HepG2 (cell line): ENCODE measurements at regions not wholly inside any gene's neighbourhood (a gene's known extent, or its start where the extent isn't known, plus 50 kb on each side); places are given as distances from the start of the nearest gene placed in this dataset.

ENCODE experiments used
- ATAC-seq: fragments of 200-7000 bp; cut with Tn5 transposase; 3 replicates; pipeline ENCODE4 v1.9.1; 2020; ENCODE audit warnings: mild to moderate bottlenecking, moderate library complexity
- BruUV-seq: library from RNA; stranded (reverse); fragments of 400-500 nt; replicated peaks from 2 replicates; lab custom pipeline; 2021; lab: Mats Ljungman, UMichigan
- CTCF ChIA-PET: fragments of 300-600 bp; formaldehyde crosslinking; extraction: SDS; loops from one replicate; lab custom pipeline; 2021; ENCODE audit warnings: low total read pairs, inconsistent platforms, low intra/inter-chr PET ratio; lab: Yijun Ruan, JAX
- POLR2A ChIA-PET: fragments of 350-600 bp; sonication (Branson Sonifier 250); formaldehyde crosslinking; loops from one replicate; lab custom pipeline; 2020; ENCODE audit warnings: antibody characterized with exemption, inconsistent platforms; lab: Yijun Ruan, JAX
- DNase-seq: peaks from one replicate; pipeline ENCODE4 v3.0.0-alpha.2; 2015; ENCODE audit warnings: low spot score
- FAIRE-seq: peaks from 3 replicates; lab custom pipeline; 2011; peaks lifted over from hg19 to GRCh38; lab: Jason Lieb, UNC
- H2AFZ ChIP-seq: one replicate; pipeline ENCODE4 v1.6.1; 2011; ENCODE audit warnings: low read length, inconsistent platforms
- H3K27ac ChIP-seq: fragments of 300-600 bp; 3 replicates; pipeline ENCODE4 v1.8.0; 2011; ENCODE audit warnings: mixed run types, mild to moderate bottlenecking, mixed read lengths, low read length, inconsistent platforms; ENCODE audit not compliant: insufficient read depth; ENCODE audit errors: extremely low read length
- H3K27me3 ChIP-seq, 2 experiments: fragments of 200-600 bp in 1 of 2; 2 replicates in 1 of 2; 3 replicates in 1 of 2; pipeline versions ENCODE4 v1.6.0 to v1.8.0; 2011; ENCODE audit warnings: low read length in 2 of 2, mild to moderate bottlenecking in 2 of 2, moderate library complexity in 2 of 2, inconsistent platforms in 1 of 2; ENCODE audit not compliant: insufficient read depth in 2 of 2, control insufficient read depth in 1 of 2
- H3K36me3 ChIP-seq, 2 experiments: fragments of 200-600 bp in 1 of 2; replicated peaks in 1 of 2; 2 replicates in 1 of 2; 3 replicates in 1 of 2; pipeline versions ENCODE4 v1.5.1 to v1.8.0; 2011; ENCODE audit warnings: low read length in 2 of 2, inconsistent platforms in 1 of 2; ENCODE audit not compliant: insufficient read depth in 2 of 2, control insufficient read depth in 1 of 2
- H3K4me1 ChIP-seq: 2 replicates; pipeline ENCODE4 v1.5.1; 2012; ENCODE audit warnings: low read length, inconsistent platforms; ENCODE audit not compliant: insufficient read depth
- H3K4me2 ChIP-seq: 2 replicates; pipeline ENCODE4 v1.6.0; 2011; ENCODE audit warnings: low read depth, low read length, inconsistent platforms
- H3K4me3 ChIP-seq, 3 experiments: fragments of 200-600 bp in 1 of 3; sonication (generic), shearing (Covaris generic) in 1 of 3; replicated peaks in 1 of 3; 2 replicates each; pipeline ENCODE4 v1.5.1; 2011 to 2016; ENCODE audit warnings: low read length in 3 of 3, inconsistent platforms in 2 of 3, low read depth in 2 of 3, mild to moderate bottlenecking in 2 of 3, control low read depth in 1 of 3, mixed read lengths in 1 of 3; ENCODE audit not compliant: insufficient read depth in 1 of 3
- H3K79me2 ChIP-seq: one replicate; pipeline ENCODE4 v1.6.1; 2011; ENCODE audit warnings: low read length, inconsistent platforms; ENCODE audit not compliant: insufficient read depth
- H3K9ac ChIP-seq: 2 replicates; pipeline ENCODE4 v1.6.0; 2011; ENCODE audit warnings: mild to moderate bottlenecking, low read depth, low read length, inconsistent platforms; ENCODE audit not compliant: insufficient read depth
- H3K9me3 ChIP-seq: 2 replicates; pipeline ENCODE4 v1.5.1; 2012; ENCODE audit warnings: mild to moderate bottlenecking, low read length
- H4K20me1 ChIP-seq: 2 replicates; pipeline ENCODE4 v1.6.0; 2011; ENCODE audit warnings: inconsistent platforms, mild to moderate bottlenecking, low read length, moderate library complexity; ENCODE audit not compliant: insufficient read depth
- MATR3 ChIP-seq: sonication (generic); formaldehyde crosslinking; IDR thresholded peaks from 2 replicates; pipeline ENCODE4 v1.4.0; 2020; ENCODE audit warnings: missing genetic modification reagents
- RORA ChIP-seq: sonication (generic); formaldehyde crosslinking; IDR thresholded peaks from 2 replicates; pipeline ENCODE4 v1.5.0; 2020; ENCODE audit warnings: mild to moderate bottlenecking, missing genetic modification reagents, moderate library complexity
- ZBTB21 ChIP-seq: sonication (generic); formaldehyde crosslinking; IDR thresholded peaks from 2 replicates; pipeline ENCODE4 v1.4.0; 2020; ENCODE audit warnings: missing genetic modification reagents
- ZC3H13 ChIP-seq: sonication (generic); formaldehyde crosslinking; IDR thresholded peaks from 2 replicates; pipeline ENCODE4 v1.8.1; 2023; ENCODE audit warnings: mild to moderate bottlenecking, missing genetic modification reagents, moderate library complexity
- ZFP36 ChIP-seq: fragments of 150-350 bp; IDR thresholded peaks from 2 replicates; pipeline ENCODE4 v1.6.1; 2018; ENCODE audit warnings: borderline replicate concordance, low read length, low read depth; ENCODE audit not compliant: partially characterized antibody
- ZFP37 ChIP-seq: sonication (generic); formaldehyde crosslinking; IDR thresholded peaks from 2 replicates; pipeline ENCODE4 v1.4.0; 2020; ENCODE audit warnings: missing genetic modification reagents, borderline replicate concordance
- ZNF773 ChIP-seq: sonication (generic); formaldehyde crosslinking; IDR thresholded peaks from 2 replicates; pipeline ENCODE4 v1.4.0; 2020; ENCODE audit warnings: missing genetic modification reagents, borderline replicate concordance
- ZSCAN20 ChIP-seq: sonication (generic); formaldehyde crosslinking; IDR thresholded peaks from 2 replicates; pipeline ENCODE4 v1.4.0; 2020; ENCODE audit warnings: missing genetic modification reagents, mild to moderate bottlenecking, borderline replicate concordance
- WGBS: methylation state at CpG from one replicate; pipeline ENCODE4 v1.1.6; 2017; ENCODE audit warnings: low lambda C conversion rate; 5-methylcytosine and 5-hydroxymethylcytosine counted together
- in situ Hi-C: cut with HindIII; loops from 2 replicates; pipeline ENCODE4 v1.10.0; 2017; ENCODE audit warnings: low pct_unique_long_range_greater_than_20kb; ENCODE audit not compliant: extremely low pct_ligation_motif_present
- intact Hi-C: fragments of 100-400 bp; cut with micrococcal nuclease; formaldehyde crosslinking; loops from one replicate; pipeline ENCODE4 v1.10.0; 2022; ENCODE audit not compliant: unreplicated experiment
- TF ChIP-seq, protein P1 (sequence below): sonication (generic); formaldehyde crosslinking; IDR thresholded peaks from 2 replicates; pipeline ENCODE4 v1.8.0; 2022; ENCODE audit warnings: missing genetic modification reagents, mild to moderate bottlenecking, inconsistent platforms, borderline replicate concordance
- TF ChIP-seq, protein P2 (sequence below): sonication (generic); formaldehyde crosslinking; IDR thresholded peaks from 2 replicates; pipeline ENCODE4 v1.4.0; 2020; ENCODE audit warnings: missing genetic modification reagents, borderline replicate concordance
- TF ChIP-seq, protein P3 (sequence below): conservative IDR thresholded peaks from 2 replicates; pipeline ENCODE4 v1.6.1; 2018; ENCODE audit warnings: missing genetic modification reagents
- TF ChIP-seq, protein P4 (sequence below): sonication (generic); formaldehyde crosslinking; IDR thresholded peaks from 2 replicates; pipeline ENCODE4 v1.5.1; 2020; ENCODE audit warnings: mild to moderate bottlenecking, missing genetic modification reagents, moderate library complexity

DNA sequence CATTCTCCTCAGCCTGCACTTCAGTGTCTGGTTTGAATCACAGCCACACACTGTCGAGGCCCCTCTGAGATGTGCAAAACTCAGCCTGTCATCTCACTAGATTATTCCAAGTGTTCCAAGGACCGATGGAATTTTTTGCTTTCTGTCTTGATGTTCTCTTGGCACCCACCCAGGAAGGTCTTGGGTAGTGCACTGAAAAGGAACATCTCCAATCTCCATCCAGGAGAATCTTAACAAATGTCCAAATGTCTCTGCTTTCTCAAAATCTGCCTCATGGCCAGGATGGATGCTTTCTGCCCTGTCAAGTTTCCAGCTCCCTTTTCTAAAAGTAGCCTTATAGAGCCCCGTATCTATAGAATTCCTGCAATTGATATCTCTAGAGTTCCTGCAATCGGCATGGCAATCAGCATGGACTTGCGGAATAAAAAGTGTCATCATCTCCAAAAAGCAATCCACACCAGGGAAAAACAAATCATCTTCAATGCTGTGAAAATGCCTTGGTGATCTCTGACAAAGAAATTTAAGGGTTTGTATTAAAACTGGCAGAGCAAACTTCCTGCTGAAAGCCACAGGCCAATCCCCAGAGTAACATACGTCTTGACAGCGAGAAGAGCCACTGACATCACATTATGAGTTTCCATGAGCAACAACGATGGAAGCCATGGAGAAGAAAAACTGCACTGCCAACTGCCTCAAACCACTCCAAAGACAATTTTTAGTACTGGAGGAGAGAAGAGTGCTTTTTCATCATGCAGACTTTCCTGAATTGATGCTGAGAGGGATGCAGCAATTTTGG lies 215.3 kb upstream of the FAM9B start:
- no peaks in the 10 kb centered on the region for H3K9me3 ChIP-seq
- no peak overlapping the region for H3K4me3 ChIP-seq
- no peaks in the 10 kb centered on the region for H3K4me1 ChIP-seq
- no peaks in the 10 kb centered on the region for H3K27me3 ChIP-seq
- BruUV-seq = no TSS peak
- no peak overlapping the region for H3K4me2 ChIP-seq
- no peak overlapping the region for H3K9ac ChIP-seq
- H2AFZ ChIP-seq = no peak overlapping the region
- in situ Hi-C loops (no loop called here), intact Hi-C loops (no loop called here)
- no peak overlapping the region for H3K27ac ChIP-seq
- H3K79me2 ChIP-seq = no peaks in the 10 kb centered on the region
- WGBS = 25% methylated on average over 6 of the region's 8 CpGs
- ATAC-seq (no peak), FAIRE-seq (no peak), DNase-seq (no peak)
- H4K20me1 ChIP-seq = no peaks in the 10 kb centered on the region
- no peaks in the 10 kb centered on the region for H3K36me3 ChIP-seq
- ChIA-PET POLR2A (no interaction called here), CTCF (no interaction called here)
- TF ChIP-seq ZC3H13 (CRISPR knock-in tag) = no peak
- TF ChIP-seq, protein P1, sequence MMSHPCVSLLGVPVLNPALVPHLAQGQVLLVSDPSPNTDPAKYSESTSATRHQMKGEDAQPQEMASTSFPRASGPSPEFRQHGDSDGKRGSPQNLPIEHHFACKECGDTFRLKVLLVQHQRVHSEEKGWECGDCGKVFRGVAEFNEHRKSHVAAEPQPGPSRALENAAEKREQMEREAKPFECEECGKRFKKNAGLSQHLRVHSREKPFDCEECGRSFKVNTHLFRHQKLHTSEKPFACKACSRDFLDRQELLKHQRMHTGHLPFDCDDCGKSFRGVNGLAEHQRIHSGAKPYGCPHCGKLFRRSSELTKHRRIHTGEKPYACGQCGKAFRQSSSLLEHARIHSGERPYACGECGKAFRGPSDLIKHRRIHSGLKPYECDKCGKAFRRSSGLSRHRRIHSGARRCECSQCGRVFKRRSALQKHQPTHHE (CRISPR knock-in tag) = no peak
- TF ChIP-seq ZBTB21 = no peak
- TF ChIP-seq ZNF773 (CRISPR knock-in tag) = no peak
- TF ChIP-seq, protein P2, sequence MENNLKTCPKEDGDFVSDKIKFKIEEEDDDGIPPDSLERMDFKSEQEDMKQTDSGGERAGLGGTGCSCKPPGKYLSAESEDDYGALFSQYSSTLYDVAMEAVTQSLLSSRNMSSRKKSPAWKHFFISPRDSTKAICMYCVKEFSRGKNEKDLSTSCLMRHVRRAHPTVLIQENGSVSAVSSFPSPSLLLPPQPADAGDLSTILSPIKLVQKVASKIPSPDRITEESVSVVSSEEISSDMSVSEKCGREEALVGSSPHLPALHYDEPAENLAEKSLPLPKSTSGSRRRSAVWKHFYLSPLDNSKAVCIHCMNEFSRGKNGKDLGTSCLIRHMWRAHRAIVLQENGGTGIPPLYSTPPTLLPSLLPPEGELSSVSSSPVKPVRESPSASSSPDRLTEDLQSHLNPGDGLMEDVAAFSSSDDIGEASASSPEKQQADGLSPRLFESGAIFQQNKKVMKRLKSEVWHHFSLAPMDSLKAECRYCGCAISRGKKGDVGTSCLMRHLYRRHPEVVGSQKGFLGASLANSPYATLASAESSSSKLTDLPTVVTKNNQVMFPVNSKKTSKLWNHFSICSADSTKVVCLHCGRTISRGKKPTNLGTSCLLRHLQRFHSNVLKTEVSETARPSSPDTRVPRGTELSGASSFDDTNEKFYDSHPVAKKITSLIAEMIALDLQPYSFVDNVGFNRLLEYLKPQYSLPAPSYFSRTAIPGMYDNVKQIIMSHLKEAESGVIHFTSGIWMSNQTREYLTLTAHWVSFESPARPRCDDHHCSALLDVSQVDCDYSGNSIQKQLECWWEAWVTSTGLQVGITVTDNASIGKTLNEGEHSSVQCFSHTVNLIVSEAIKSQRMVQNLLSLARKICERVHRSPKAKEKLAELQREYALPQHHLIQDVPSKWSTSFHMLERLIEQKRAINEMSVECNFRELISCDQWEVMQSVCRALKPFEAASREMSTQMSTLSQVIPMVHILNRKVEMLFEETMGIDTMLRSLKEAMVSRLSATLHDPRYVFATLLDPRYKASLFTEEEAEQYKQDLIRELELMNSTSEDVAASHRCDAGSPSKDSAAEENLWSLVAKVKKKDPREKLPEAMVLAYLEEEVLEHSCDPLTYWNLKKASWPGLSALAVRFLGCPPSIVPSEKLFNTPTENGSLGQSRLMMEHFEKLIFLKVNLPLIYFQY (CRISPR knock-in tag) = no peak
- TF ChIP-seq, protein P3, sequence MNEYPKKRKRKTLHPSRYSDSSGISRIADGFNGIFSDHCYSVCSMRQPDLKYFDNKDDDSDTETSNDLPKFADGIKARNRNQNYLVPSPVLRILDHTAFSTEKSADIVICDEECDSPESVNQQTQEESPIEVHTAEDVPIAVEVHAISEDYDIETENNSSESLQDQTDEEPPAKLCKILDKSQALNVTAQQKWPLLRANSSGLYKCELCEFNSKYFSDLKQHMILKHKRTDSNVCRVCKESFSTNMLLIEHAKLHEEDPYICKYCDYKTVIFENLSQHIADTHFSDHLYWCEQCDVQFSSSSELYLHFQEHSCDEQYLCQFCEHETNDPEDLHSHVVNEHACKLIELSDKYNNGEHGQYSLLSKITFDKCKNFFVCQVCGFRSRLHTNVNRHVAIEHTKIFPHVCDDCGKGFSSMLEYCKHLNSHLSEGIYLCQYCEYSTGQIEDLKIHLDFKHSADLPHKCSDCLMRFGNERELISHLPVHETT = no peak
- TF ChIP-seq ZFP37 (CRISPR knock-in tag) = no peak
- no peak for TF ChIP-seq ZSCAN20 (CRISPR knock-in tag)
- no peak for TF ChIP-seq MATR3 (CRISPR knock-in tag)
- TF ChIP-seq ZFP36 = no peak
- TF ChIP-seq, protein P4, sequence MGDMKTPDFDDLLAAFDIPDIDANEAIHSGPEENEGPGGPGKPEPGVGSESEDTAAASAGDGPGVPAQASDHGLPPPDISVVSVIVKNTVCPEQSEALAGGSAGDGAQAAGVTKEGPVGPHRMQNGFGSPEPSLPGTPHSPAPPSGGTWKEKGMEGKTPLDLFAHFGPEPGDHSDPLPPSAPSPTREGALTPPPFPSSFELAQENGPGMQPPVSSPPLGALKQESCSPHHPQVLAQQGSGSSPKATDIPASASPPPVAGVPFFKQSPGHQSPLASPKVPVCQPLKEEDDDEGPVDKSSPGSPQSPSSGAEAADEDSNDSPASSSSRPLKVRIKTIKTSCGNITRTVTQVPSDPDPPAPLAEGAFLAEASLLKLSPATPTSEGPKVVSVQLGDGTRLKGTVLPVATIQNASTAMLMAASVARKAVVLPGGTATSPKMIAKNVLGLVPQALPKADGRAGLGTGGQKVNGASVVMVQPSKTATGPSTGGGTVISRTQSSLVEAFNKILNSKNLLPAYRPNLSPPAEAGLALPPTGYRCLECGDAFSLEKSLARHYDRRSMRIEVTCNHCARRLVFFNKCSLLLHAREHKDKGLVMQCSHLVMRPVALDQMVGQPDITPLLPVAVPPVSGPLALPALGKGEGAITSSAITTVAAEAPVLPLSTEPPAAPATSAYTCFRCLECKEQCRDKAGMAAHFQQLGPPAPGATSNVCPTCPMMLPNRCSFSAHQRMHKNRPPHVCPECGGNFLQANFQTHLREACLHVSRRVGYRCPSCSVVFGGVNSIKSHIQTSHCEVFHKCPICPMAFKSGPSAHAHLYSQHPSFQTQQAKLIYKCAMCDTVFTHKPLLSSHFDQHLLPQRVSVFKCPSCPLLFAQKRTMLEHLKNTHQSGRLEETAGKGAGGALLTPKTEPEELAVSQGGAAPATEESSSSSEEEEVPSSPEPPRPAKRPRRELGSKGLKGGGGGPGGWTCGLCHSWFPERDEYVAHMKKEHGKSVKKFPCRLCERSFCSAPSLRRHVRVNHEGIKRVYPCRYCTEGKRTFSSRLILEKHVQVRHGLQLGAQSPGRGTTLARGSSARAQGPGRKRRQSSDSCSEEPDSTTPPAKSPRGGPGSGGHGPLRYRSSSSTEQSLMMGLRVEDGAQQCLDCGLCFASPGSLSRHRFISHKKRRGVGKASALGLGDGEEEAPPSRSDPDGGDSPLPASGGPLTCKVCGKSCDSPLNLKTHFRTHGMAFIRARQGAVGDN (CRISPR knock-in tag) = no peak
- TF ChIP-seq RORA (CRISPR knock-in tag) = no peak
- TF ChIP-seq, all 625 proteins: peak for 0
